ENCODE measurements at regions not wholly inside any gene's neighbourhood (a gene's known extent, or its start where the extent isn't known, plus 50 kb on each side); places are given as distances from the start of the nearest gene placed in this dataset.
"Not testable (repeated sequence)": the region's sequence is repeated elsewhere in the genome, so short reads cannot be mapped to it uniquely, and the experiment has no call there.

- TF ChIP-seq EZH2phosphoT487 (IDR thresholded peaks at IDR 0.05; ENCODE audit: low read depth) (no peak), CTCF (IDR thresholded peaks at IDR 0.05; ENCODE audit: low read depth, low read length) (no peak)
- no peaks in the 10 kb centered on the region for H4K20me1 ChIP-seq (ENCODE audit: insufficient read depth, low read length)
- no peaks in the 10 kb centered on the region for H3K79me2 ChIP-seq (ENCODE audit: low read length)
- no peak overlapping the region for H3K4me3 ChIP-seq (ENCODE audit: low read length)
- H3K4me2 ChIP-seq (ENCODE audit: low read length): no peak overlapping the region
- no peaks in the 10 kb centered on the region for H3K9me3 ChIP-seq (ENCODE audit: insufficient read depth, low read length)
- no peaks in the 10 kb centered on the region for H3K27me3 ChIP-seq (ENCODE audit: low read depth, low read length)
- no peaks in the 10 kb centered on the region for H3K36me3 ChIP-seq (replicated peaks; ENCODE audit: low read depth, low read length)
- H3K27ac ChIP-seq (ENCODE audit: low read length): no peak overlapping the region
- H3K9ac ChIP-seq (ENCODE audit: low read length): no peak overlapping the region
- no peak overlapping the region for H2AFZ ChIP-seq (ENCODE audit: low read depth, low read length)
- H3K4me1 ChIP-seq (ENCODE audit: low read length): no peaks in the 10 kb centered on the region
These were observed 110.2 kb upstream of the DAPK1 start for GRCh38 chr9:87387351-87388011.

- not testable (repeated sequence) for H3K36me3 ChIP-seq (replicated peaks; ENCODE audit: low read depth, low read length); H3K4me3 ChIP-seq (ENCODE audit: low read length); H3K27ac ChIP-seq (ENCODE audit: low read length); H2AFZ ChIP-seq (ENCODE audit: low read depth, low read length); H3K4me2 ChIP-seq (ENCODE audit: low read length); H3K27me3 ChIP-seq (ENCODE audit: low read depth, low read length); H3K9me3 ChIP-seq (ENCODE audit: insufficient read depth, low read length); H3K4me1 ChIP-seq (ENCODE audit: low read length); H3K79me2 ChIP-seq (ENCODE audit: low read length); H3K9ac ChIP-seq (ENCODE audit: low read length); H4K20me1 ChIP-seq (ENCODE audit: insufficient read depth, low read length)
These were observed 109.0 kb upstream of the DAPK1 start for GRCh38 chr9:87388708-87389107.

- TF ChIP-seq EZH2phosphoT487 (IDR thresholded peaks at IDR 0.05; ENCODE audit: low read depth) (no peak), CTCF (IDR thresholded peaks at IDR 0.05; ENCODE audit: low read depth, low read length) (no peak)
- no peaks in the 10 kb centered on the region for H3K9me3 ChIP-seq (ENCODE audit: insufficient read depth, low read length)
These were observed 107.7 kb upstream of the DAPK1 start for GRCh38 chr9:87389936-87390335.

GRCh38 chr9:87390361-87390760 is 107.3 kb upstream of the DAPK1 start:
- TF ChIP-seq CTCF (IDR thresholded peaks at IDR 0.05; ENCODE audit: low read depth, low read length) (no peak), EZH2phosphoT487 (IDR thresholded peaks at IDR 0.05; ENCODE audit: low read depth) (no peak)

More at GRCh38 chr9:87389936-87390335, 107.7 kb upstream of the DAPK1 start:
- Histone ChIP-seq H4K20me1 (ENCODE audit: insufficient read depth, low read length) (no peaks in the 10 kb centered on the region), H3K27ac (ENCODE audit: low read length) (no peak overlapping the region), H3K4me1 (ENCODE audit: low read length) (no peaks in the 10 kb centered on the region), H3K9ac (ENCODE audit: low read length) (no peak overlapping the region), H2AFZ (ENCODE audit: low read depth, low read length) (no peak overlapping the region), H3K4me2 (ENCODE audit: low read length) (no peak overlapping the region), H3K27me3 (ENCODE audit: low read depth, low read length) (no peaks in the 10 kb centered on the region), H3K4me3 (ENCODE audit: low read length) (no peak overlapping the region), H3K36me3 (replicated peaks; ENCODE audit: low read depth, low read length) (no peaks in the 10 kb centered on the region), H3K79me2 (ENCODE audit: low read length) (no peaks in the 10 kb centered on the region)

More at GRCh38 chr9:87390361-87390760, 107.3 kb upstream of the DAPK1 start:
- Histone ChIP-seq H3K4me3 (ENCODE audit: low read length) (no peak overlapping the region), H3K4me1 (ENCODE audit: low read length) (no peaks in the 10 kb centered on the region), H4K20me1 (ENCODE audit: insufficient read depth, low read length) (no peaks in the 10 kb centered on the region), H3K79me2 (ENCODE audit: low read length) (no peaks in the 10 kb centered on the region), H3K27ac (ENCODE audit: low read length) (no peak overlapping the region), H3K9ac (ENCODE audit: low read length) (no peak overlapping the region), H3K27me3 (ENCODE audit: low read depth, low read length) (no peaks in the 10 kb centered on the region), H3K36me3 (replicated peaks; ENCODE audit: low read depth, low read length) (no peaks in the 10 kb centered on the region), H3K9me3 (ENCODE audit: insufficient read depth, low read length) (no peaks in the 10 kb centered on the region), H3K4me2 (ENCODE audit: low read length) (no peak overlapping the region), H2AFZ (ENCODE audit: low read depth, low read length) (no peak overlapping the region)
